GM12874 (cell line): ENCODE measurements at regions not wholly inside any gene's neighbourhood (a gene's known extent, or its start where the extent isn't known, plus 50 kb on each side); places are given as distances from the start of the nearest gene placed in this dataset.

ENCODE experiments used
- TF ChIP-seq, protein P1 (sequence below): IDR thresholded peaks from 2 replicates; pipeline ENCODE4 v1.5.1; 2011; ENCODE audit warnings: low read depth, mild to moderate bottlenecking, control low read depth, low read length, moderate library complexity; ENCODE audit not compliant: insufficient read depth

DNA sequence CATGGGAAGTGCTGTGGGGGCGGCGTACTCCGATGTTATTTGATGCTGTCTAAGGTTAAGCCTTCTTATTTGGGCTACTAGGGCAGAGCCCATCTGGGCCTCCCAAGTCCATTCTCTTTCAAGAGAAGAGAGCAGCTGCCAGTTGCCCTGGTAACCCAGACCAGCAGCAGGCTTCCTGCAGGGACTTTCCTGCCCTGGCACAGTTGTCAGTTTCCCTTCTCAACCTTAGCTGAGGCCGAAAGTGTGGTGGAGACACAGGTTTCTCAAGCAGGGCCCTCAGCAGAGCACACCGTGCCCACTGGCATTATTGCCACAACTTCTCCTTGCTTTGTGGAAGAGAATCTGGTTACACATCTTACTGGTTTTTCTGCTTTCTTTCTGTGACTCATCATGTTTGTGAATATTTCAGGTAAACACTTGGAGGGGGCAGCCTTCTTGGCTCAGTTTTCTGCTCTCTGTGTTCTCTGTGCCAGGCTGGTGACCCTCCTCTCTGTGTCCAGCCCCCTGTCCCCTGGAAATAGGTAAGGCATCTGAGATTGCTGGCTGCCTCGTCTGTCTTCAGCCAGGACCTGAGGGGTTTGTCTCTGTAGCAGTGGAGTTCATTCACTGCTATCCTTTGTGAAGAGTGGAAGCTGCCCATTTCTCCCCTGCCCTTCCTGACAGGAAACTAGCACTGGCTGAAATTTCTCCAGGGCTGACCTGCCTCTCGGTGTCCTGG, 111.0 kb downstream of the B3GNT2 start:
- TF ChIP-seq, protein P1, sequence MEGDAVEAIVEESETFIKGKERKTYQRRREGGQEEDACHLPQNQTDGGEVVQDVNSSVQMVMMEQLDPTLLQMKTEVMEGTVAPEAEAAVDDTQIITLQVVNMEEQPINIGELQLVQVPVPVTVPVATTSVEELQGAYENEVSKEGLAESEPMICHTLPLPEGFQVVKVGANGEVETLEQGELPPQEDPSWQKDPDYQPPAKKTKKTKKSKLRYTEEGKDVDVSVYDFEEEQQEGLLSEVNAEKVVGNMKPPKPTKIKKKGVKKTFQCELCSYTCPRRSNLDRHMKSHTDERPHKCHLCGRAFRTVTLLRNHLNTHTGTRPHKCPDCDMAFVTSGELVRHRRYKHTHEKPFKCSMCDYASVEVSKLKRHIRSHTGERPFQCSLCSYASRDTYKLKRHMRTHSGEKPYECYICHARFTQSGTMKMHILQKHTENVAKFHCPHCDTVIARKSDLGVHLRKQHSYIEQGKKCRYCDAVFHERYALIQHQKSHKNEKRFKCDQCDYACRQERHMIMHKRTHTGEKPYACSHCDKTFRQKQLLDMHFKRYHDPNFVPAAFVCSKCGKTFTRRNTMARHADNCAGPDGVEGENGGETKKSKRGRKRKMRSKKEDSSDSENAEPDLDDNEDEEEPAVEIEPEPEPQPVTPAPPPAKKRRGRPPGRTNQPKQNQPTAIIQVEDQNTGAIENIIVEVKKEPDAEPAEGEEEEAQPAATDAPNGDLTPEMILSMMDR = no peak

- TF ChIP-seq, protein P1 = no peak
Measured at GRCh38 chr2:62305421-62306176, 109.7 kb downstream of the B3GNT2 start.

GRCh38 chr2:62304429-62305417, 108.8 kb downstream of the B3GNT2 start:
- TF ChIP-seq, protein P1 = no peak

DNA sequence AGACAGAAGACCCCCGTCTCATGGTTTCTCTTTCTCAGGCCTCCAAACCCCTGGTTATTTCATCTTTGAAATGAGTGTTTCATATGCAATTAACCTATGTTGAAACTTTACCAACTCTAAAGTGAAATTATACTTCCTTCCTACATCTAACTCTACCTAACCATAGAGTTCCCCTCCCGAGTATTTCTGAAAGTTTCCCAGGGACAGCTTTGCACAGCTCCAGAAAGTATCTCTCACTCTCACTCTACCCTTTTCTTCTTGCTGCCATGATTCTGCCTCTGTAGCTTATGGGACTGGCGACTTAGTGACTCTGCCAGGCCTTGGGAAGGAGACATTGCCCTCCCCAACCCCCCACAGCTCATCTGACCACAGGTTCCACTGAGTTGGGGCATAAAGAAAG, 107.9 kb downstream of the B3GNT2 start:
- TF ChIP-seq, protein P1 = no peak

DNA sequence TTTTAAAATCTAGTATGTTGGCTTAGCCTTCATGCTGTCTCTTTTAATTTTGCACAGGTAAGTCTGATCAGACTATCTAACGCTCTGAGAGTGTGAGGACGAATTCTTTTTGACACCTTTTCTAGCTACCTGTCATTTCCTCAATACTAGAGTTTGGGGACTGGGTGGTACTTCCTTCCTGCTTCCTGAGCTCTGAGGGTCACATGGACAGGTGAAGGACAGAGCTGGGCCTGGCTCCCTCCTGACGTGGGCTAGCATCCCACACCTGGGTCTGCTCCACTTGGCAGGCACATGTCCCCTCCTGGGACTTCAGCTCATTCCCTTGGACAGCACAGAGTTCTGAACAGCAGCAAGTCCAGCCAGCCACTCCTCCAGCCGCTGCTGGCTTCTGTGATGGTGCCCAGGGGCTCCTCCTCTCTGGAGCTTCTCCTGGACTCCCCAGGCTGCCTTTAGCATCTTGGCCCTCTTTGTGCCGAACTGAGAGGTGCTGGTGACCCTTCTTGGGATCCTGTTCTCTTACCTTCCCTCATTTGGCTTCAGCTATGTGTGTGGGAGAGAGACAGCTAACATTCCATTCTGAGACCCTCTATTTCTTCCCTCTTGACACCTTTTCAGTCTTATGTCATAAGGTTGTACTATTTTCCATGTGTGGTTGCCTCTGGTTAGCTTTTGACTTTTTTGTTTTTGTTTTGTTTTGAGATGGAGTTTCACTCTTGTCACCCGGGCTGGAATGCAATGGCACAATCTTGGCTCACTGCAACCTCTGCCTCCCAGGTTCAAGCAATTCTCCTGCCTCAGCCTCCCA, 106.9 kb downstream of the B3GNT2 start:
- TF ChIP-seq, protein P1 = no peak

DNA sequence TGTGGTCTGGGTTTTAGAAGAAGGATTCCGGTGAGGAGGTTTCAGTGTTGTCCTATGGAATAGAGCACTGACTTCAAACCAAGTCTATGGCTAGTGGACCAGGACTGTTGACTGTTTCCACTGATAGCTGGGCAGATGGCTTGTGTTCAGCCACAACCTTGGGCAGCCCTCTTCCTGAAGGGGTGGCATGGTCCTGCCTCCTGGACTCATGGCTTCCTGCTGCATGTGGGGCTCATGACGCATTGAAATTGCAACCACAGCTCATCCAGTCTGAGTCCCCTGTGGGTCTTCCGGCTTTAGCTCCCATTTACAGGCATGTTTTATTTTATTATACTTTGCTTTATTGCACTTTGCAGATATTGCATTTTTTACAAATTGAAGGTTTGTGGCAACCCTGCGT, 105.0 kb downstream of the B3GNT2 start:
- TF ChIP-seq, protein P1 = no peak
